Mesodermal cell (in vitro differentiated cells): ENCODE measurements at regions not wholly inside any gene's neighbourhood (a gene's known extent, or its start where the extent isn't known, plus 50 kb on each side); places are given as distances from the start of the nearest gene placed in this dataset.

ENCODE experiments used
- H3K27ac ChIP-seq: 2 replicates; pipeline ENCODE4 v1.7.0; 2013; ENCODE audit warnings: mild to moderate bottlenecking, low read depth, low read length, moderate library complexity; ENCODE audit not compliant: severe bottlenecking
- H3K36me3 ChIP-seq: 2 replicates; pipeline ENCODE4 v1.7.1; 2013; ENCODE audit warnings: mild to moderate bottlenecking, low read length, moderate library complexity; ENCODE audit not compliant: control insufficient read depth, insufficient read depth
- H3K4me1 ChIP-seq: one replicate; pipeline ENCODE4 v1.7.1; 2013; ENCODE audit warnings: mild to moderate bottlenecking, low read length; ENCODE audit not compliant: insufficient read depth, control insufficient read depth, poor library complexity, severe bottlenecking
- H3K4me3 ChIP-seq: 2 replicates; pipeline ENCODE4 v1.7.0; 2013; ENCODE audit warnings: low read length, control low read depth, mild to moderate bottlenecking; ENCODE audit not compliant: insufficient read depth, poor library complexity, severe bottlenecking; ENCODE audit errors: extremely low read depth
- H3K9me3 ChIP-seq: 2 replicates; pipeline ENCODE4 v1.7.1; 2013; ENCODE audit warnings: mild to moderate bottlenecking, low read length, moderate library complexity; ENCODE audit not compliant: control insufficient read depth
- WGBS, 2 experiments: methylation state at CpG; one replicate each; pipeline ENCODE4 v1.1.5; 2013; ENCODE audit warnings: missing lambda C conversion rate in 2 of 2; ENCODE audit not compliant: insufficient coverage in 2 of 2; 5-methylcytosine and 5-hydroxymethylcytosine counted together

DNA sequence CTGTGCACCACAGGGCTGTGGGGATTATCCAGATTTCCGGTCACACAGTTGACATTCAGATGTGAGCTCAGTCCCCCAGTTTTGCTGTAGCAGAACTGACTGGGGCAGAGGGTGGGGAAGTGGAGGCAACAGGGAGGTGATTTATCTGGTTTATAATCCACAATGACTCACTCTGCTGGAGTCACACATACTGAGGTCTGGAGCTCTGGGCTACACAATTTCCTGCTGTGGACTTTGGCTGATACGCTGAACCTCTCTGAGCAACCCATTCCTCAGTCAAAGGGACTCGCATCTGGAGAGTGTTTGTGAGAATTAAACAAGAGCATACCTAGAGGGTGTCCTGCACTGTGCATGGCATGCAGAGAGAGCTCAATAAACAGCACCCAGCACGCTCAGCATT is 64.8 kb upstream of the PLPP4 start:
- Histone ChIP-seq H3K27ac (no peak overlapping the region), H3K4me1 (peaks cover 6% of the 10 kb centered on the region), H3K36me3 (no peaks in the 10 kb centered on the region), H3K4me3 (no peak overlapping the region), H3K9me3 (no peaks in the 10 kb centered on the region)
- WGBS, 2 experiments = 90 to 92% methylated on average over 2 to 4 of the region's 4 CpGs

- no peaks in the 10 kb centered on the region for H3K36me3 ChIP-seq
- 95 to 100% methylated on average over 1 to 2 of the region's 2 CpGs for WGBS, 2 experiments
These were observed 64.4 kb upstream of the PLPP4 start for GRCh38 chr10:120392671-120393079.

GRCh38 chr10:120394446-120394845 is 62.6 kb upstream of the PLPP4 start:
- Histone ChIP-seq H3K4me1 (no peaks in the 10 kb centered on the region), H3K36me3 (no peaks in the 10 kb centered on the region), H3K27ac (no peak overlapping the region), H3K4me3 (no peak overlapping the region), H3K9me3 (no peaks in the 10 kb centered on the region)
- 100% methylated on average over 1 of the region's 1 CpG; no CpG with 5 or more reads in 1 of the 2 experiments for WGBS, 2 experiments

More at GRCh38 chr10:120392671-120393079, 64.4 kb upstream of the PLPP4 start:
- Histone ChIP-seq H3K4me3 (no peak overlapping the region), H3K27ac (no peak overlapping the region), H3K9me3 (no peaks in the 10 kb centered on the region), H3K4me1 (peaks cover 2% of the 10 kb centered on the region)

GRCh38 chr10:120396228-120396627 is 60.8 kb upstream of the PLPP4 start:
- H3K9me3 ChIP-seq = no peaks in the 10 kb centered on the region
- 87 to 93% methylated on average over 5 of the region's 6 CpGs for WGBS, 2 experiments
- H3K36me3 ChIP-seq = no peaks in the 10 kb centered on the region
- H3K27ac ChIP-seq = no peak overlapping the region
- H3K4me1 ChIP-seq = no peaks in the 10 kb centered on the region
- H3K4me3 ChIP-seq = no peak overlapping the region

DNA sequence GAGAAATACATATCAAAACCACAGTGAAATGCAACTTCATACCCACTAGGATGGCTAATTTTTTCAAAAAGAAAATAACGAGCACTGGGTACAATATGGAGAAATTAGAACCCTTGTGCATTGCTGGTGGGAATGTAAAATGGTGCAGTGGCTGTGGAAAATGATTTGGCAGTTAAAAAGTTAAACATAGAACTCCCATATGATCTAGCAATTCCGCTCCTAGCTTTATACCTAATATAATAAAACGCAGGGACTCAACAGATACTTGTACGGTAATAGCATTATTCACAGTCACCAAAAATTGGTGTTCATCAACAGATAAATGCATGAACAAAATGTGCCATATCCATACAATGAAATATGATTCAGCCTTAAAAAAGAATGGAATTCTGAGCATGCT is 58.8 kb upstream of the PLPP4 start:
- no peak overlapping the region for H3K4me3 ChIP-seq
- 50 to 100% methylated on average over 1 to 2 of the region's 4 CpGs for WGBS, 2 experiments
- H3K4me1 ChIP-seq = no peaks in the 10 kb centered on the region
- H3K9me3 ChIP-seq = no peaks in the 10 kb centered on the region
- H3K36me3 ChIP-seq = no peaks in the 10 kb centered on the region
- no peak overlapping the region for H3K27ac ChIP-seq

GRCh38 chr10:120400601-120401000 is 56.4 kb upstream of the PLPP4 start:
- Histone ChIP-seq H3K36me3 (no peaks in the 10 kb centered on the region), H3K4me3 (no peak overlapping the region), H3K4me1 (peaks cover 2% of the 10 kb centered on the region), H3K27ac (no peak overlapping the region), H3K9me3 (no peaks in the 10 kb centered on the region)
- WGBS, 2 experiments = no CpG with 5 or more reads among the region's 1 CpG

- Histone ChIP-seq H3K4me1 (peaks cover 2% of the 10 kb centered on the region), H3K4me3 (no peak overlapping the region), H3K27ac (no peak overlapping the region), H3K9me3 (no peaks in the 10 kb centered on the region), H3K36me3 (no peaks in the 10 kb centered on the region)
- 100% methylated on average over 1 of the region's 1 CpG; no CpG with 5 or more reads in 1 of the 2 experiments for WGBS, 2 experiments
These were observed 54.8 kb upstream of the PLPP4 start for GRCh38 chr10:120402147-120402766.

GRCh38 chr10:120403109-120403508 is 53.9 kb upstream of the PLPP4 start:
- Histone ChIP-seq H3K4me1 (peaks cover 2% of the 10 kb centered on the region), H3K36me3 (no peaks in the 10 kb centered on the region), H3K27ac (no peak overlapping the region), H3K4me3 (no peak overlapping the region), H3K9me3 (no peaks in the 10 kb centered on the region)
- WGBS, 2 experiments = 80 to 86% methylated on average over 1 to 3 of the region's 3 CpGs

- WGBS, 2 experiments = 85 to 95% methylated on average over 4 of the region's 4 CpGs
- no peak overlapping the region for H3K27ac ChIP-seq
These were observed 50.7 kb upstream of the PLPP4 start for GRCh38 chr10:120406376-120406775.

More at GRCh38 chr10:120406376-120406775, 50.7 kb upstream of the PLPP4 start:
- no peak overlapping the region for H3K4me3 ChIP-seq
- no peaks in the 10 kb centered on the region for H3K9me3 ChIP-seq
- peaks cover 2% of the 10 kb centered on the region for H3K4me1 ChIP-seq
- H3K36me3 ChIP-seq = no peaks in the 10 kb centered on the region
